ENCODE measurements at regions not wholly inside any gene's neighbourhood (a gene's known extent, or its start where the extent isn't known, plus 50 kb on each side); places are given as distances from the start of the nearest gene placed in this dataset.
A peak's percentile ranks its signal among the peaks of the same experiment; 100 is the strongest.

DNA sequence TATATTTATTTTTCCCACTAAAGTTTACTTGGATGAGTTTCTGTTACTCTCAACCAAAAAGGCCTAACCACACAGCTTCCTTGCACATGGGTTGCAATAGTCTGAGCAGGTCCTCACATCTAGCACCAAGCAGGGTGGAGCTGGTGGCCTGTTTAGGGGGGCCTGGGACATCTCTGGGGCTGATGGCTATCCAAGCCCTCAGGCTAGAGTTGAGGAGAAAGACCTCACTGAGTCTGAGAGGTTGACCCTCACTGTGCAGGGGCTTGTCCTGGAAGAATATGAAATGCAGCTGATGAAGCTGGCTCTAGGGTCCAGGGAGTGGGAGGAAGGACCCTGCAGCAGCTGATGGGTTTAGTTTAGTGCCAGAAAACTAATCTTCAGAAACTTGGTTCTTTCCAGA is 217.1 kb upstream of the MVB12B start:
- H3K36me3 ChIP-seq, result no peaks in the 10 kb centered on the region
- TF ChIP-seq, protein P1, sequence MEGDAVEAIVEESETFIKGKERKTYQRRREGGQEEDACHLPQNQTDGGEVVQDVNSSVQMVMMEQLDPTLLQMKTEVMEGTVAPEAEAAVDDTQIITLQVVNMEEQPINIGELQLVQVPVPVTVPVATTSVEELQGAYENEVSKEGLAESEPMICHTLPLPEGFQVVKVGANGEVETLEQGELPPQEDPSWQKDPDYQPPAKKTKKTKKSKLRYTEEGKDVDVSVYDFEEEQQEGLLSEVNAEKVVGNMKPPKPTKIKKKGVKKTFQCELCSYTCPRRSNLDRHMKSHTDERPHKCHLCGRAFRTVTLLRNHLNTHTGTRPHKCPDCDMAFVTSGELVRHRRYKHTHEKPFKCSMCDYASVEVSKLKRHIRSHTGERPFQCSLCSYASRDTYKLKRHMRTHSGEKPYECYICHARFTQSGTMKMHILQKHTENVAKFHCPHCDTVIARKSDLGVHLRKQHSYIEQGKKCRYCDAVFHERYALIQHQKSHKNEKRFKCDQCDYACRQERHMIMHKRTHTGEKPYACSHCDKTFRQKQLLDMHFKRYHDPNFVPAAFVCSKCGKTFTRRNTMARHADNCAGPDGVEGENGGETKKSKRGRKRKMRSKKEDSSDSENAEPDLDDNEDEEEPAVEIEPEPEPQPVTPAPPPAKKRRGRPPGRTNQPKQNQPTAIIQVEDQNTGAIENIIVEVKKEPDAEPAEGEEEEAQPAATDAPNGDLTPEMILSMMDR (IDR thresholded peaks at IDR 0.05), result no peak
- ATAC-seq (no peak), DNase-seq (no peak)
- peaks cover 0 to 50% of the 10 kb centered on the region in 2 donors for H3K27me3 ChIP-seq
- intact Hi-C loops (cut with DNase I), result no loop called here
- H3K4me3 ChIP-seq, result no peak overlapping the region
- no peaks in the 10 kb centered on the region for H3K4me1 ChIP-seq
- no peak overlapping the region for H3K27ac ChIP-seq
- H3K9me3 ChIP-seq, result no peaks in the 10 kb centered on the region

DNA sequence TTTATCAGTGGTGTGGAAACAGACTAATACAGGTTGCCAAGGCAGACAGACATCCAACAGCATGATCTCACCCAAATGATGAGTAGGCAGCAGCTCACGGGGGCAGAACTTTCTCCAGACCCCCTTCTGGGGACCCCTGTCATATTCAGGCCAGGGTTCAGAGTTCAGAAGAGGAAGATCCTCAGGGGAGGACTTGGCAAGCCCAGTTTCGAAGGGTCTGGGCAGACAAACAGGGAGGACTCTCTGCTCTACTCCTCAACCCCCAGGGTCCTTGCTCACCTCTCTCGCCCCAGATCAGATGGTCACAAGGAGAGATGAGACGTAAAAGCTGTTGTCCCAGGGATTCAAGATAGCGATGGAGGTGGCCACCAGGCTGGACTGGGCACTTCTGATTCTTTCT is 215.1 kb upstream of the MVB12B start:
- H3K4me1 ChIP-seq, result no peaks in the 10 kb centered on the region
- peaks cover 0 to 57% of the 10 kb centered on the region in 2 donors for H3K27me3 ChIP-seq
- H3K9me3 ChIP-seq, result no peaks in the 10 kb centered on the region
- H3K36me3 ChIP-seq, result no peaks in the 10 kb centered on the region
- no peak for DNase-seq
- ATAC-seq, result no peak
- intact Hi-C loops (cut with DNase I), result no loop called here
- H3K4me3 ChIP-seq, result no peak overlapping the region
- no peak overlapping the region for H3K27ac ChIP-seq
- TF ChIP-seq, protein P1 (IDR thresholded peaks at IDR 0.05), result no peak

- TF ChIP-seq, protein P1 (IDR thresholded peaks at IDR 0.05), result no peak
- no peaks in the 10 kb centered on the region for H3K9me3 ChIP-seq
- H3K36me3 ChIP-seq, result no peaks in the 10 kb centered on the region
- DNase-seq (no peak), ATAC-seq (no peak)
- no peak overlapping the region for H3K27ac ChIP-seq
- no peaks in the 10 kb centered on the region for H3K4me1 ChIP-seq
- peaks cover 0 to 54% of the 10 kb centered on the region in 2 donors for H3K27me3 ChIP-seq
- H3K4me3 ChIP-seq, result no peak overlapping the region
- intact Hi-C loops (cut with DNase I), result no loop called here
Observed at GRCh38 chr9:126112135-126112720, 214.4 kb upstream of the MVB12B start.

DNA sequence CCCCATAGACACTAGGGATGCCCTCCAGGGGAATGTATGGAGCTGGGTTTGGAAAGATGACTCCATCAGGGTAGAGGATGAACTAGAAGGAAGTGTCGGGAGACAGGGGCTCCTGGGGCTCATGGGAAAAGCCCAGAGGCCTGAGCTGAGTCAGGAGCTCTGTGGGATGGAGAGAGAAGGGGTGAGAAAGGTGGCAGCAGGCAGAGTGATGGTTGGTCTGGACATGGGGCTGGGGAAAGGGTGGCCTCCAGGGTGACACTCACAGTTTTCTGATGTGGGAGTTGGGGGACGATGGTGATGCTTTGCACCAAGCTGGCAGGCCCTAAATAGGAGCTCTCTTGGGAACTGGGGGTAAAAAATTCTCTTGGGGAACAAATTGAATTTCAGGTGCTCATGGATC is 213.5 kb upstream of the MVB12B start:
- ATAC-seq, result no peak
- no peaks in the 10 kb centered on the region for H3K36me3 ChIP-seq
- DNase-seq, result no peak
- peaks cover 0 to 48% of the 10 kb centered on the region in 2 donors for H3K27me3 ChIP-seq
- no peaks in the 10 kb centered on the region for H3K9me3 ChIP-seq
- no peaks in the 10 kb centered on the region for H3K4me1 ChIP-seq
- TF ChIP-seq, protein P1 (IDR thresholded peaks at IDR 0.05), result no peak
- no peak overlapping the region for H3K27ac ChIP-seq
- intact Hi-C loops (cut with DNase I), result no loop called here
- H3K4me3 ChIP-seq, result no peak overlapping the region

DNA sequence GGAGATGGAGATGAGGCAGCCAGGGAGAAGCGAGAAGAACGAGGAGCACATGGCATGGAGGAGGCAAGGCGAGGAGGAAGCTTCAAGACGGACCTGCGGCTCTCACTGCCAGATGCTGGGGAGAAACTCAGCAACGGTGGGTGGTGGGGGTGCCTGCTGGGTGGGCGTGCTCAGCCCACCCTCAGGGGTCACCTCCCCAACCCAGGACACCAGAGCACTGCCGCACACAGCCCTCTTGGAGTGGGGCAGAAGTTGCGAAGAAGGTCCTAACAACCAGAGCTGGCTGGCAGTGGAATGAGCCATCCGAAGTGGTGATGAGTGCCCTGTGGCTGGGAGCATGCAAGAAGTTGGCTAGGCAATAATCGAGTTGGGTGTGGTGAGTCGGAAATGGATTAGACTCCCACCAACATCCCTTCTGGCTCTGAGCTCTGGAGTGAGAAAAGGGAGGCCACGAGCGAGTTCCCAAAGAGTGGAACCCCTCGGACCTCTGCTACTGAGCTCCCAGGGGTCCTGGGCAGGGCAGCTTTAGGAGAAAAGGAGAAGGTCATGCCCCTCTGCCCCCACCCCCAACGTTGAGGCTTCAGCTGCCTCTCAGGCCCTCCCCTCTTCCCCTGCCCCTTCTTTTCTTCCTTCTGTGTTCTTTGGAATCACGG is 212.7 kb upstream of the MVB12B start:
- H3K4me1 ChIP-seq, result no peaks in the 10 kb centered on the region
- no peak for ATAC-seq
- intact Hi-C loops (cut with DNase I), result no loop called here
- H3K4me3 ChIP-seq, result no peak overlapping the region
- no peaks in the 10 kb centered on the region for H3K9me3 ChIP-seq
- H3K36me3 ChIP-seq, result no peaks in the 10 kb centered on the region
- peaks cover 0 to 47% of the 10 kb centered on the region in 2 donors for H3K27me3 ChIP-seq
- TF ChIP-seq, protein P1 (IDR thresholded peaks at IDR 0.05), result no peak
- peak in 1 of 4 donors; percentile 31 for DNase-seq
- H3K27ac ChIP-seq, result no peak overlapping the region

Data from left lung (tissue), 4 donors.